WTC11 (cell line): ENCODE measurements at regions not wholly inside any gene's neighbourhood (a gene's known extent, or its start where the extent isn't known, plus 50 kb on each side); places are given as distances from the start of the nearest gene placed in this dataset.

Experiments
- ATAC-seq: fragments of 200-7000 bp; cut with Tn5 transposase; 2 replicates; pipeline ENCODE4 v1.10.0; 2021; ENCODE audit warnings: mild to moderate bottlenecking, moderate library complexity
- CTCF ChIA-PET: fragments of 300-600 bp; sonication (Branson Sonifier 250); formaldehyde crosslinking; loops from one replicate; lab custom pipeline; 2021; ENCODE audit warnings: antibody characterized with exemption; lab: Charles Lee
- POLR2A ChIA-PET: fragments of 350-600 bp; sonication (Branson Sonifier 250); formaldehyde crosslinking; loops from one replicate; lab custom pipeline; 2021; ENCODE audit warnings: antibody characterized with exemption; lab: Charles Lee
- DNase-seq: peaks from one replicate; pipeline ENCODE4 v3.0.0; 2021; ENCODE audit warnings: low spot score
- H3K27ac Mint-ChIP-seq: 2 replicates; pipeline ENCODE4 v1.8.0; 2021; ENCODE audit warnings: mixed read lengths
- H3K27me3 Mint-ChIP-seq: 2 replicates; pipeline ENCODE4 v1.8.0; 2021; ENCODE audit warnings: low read depth, mild to moderate bottlenecking, moderate library complexity, mixed read lengths
- H3K36me3 Mint-ChIP-seq: 2 replicates; pipeline ENCODE4 v1.8.0; 2021; ENCODE audit warnings: mixed read lengths
- H3K4me1 Mint-ChIP-seq: 2 replicates; pipeline ENCODE4 v1.8.0; 2022; ENCODE audit warnings: mixed read lengths
- H3K4me3 Mint-ChIP-seq: 2 replicates; pipeline ENCODE4 v1.8.0; 2021; ENCODE audit warnings: mild to moderate bottlenecking, moderate library complexity, mixed read lengths
- H3K9me3 Mint-ChIP-seq: 2 replicates; pipeline ENCODE4 v1.8.0; 2021; ENCODE audit warnings: mixed read lengths
- CDX4 ChIP-seq: fragments of 250-450 bp; sonication (Bioruptor Pico); IDR thresholded peaks from 2 replicates; pipeline ENCODE4 v1.9.0; 2021; ENCODE audit warnings: moderate library complexity, mild to moderate bottlenecking, inconsistent platforms, borderline replicate concordance
- ELF4 ChIP-seq: sonication (generic); formaldehyde crosslinking; IDR thresholded peaks from 2 replicates; pipeline ENCODE4 v1.8.1; 2022; ENCODE audit warnings: low read depth, mild to moderate bottlenecking, moderate library complexity, missing genetic modification reagents
- GRHL2 ChIP-seq: fragments of 250-450 bp; sonication (Bioruptor Pico); IDR thresholded peaks from 2 replicates; pipeline ENCODE4 v1.8.0; 2022; ENCODE audit warnings: mild to moderate bottlenecking, moderate library complexity; ENCODE audit not compliant: insufficient replicate concordance, severe bottlenecking
- MLX ChIP-seq: sonication (generic); formaldehyde crosslinking; IDR thresholded peaks from 2 replicates; pipeline ENCODE4 v1.8.1; 2023; ENCODE audit warnings: mild to moderate bottlenecking, missing genetic modification reagents, moderate library complexity
- MXD4 ChIP-seq: fragments of 250-450 bp; sonication (Bioruptor Pico); IDR thresholded peaks from 2 replicates; pipeline ENCODE4 v1.8.0; 2021; ENCODE audit warnings: mild to moderate bottlenecking, moderate library complexity, borderline replicate concordance
- NR3C1 ChIP-seq: sonication (generic); formaldehyde crosslinking; conservative IDR thresholded peaks from 2 replicates; pipeline ENCODE4 v1.8.1; 2023; ENCODE audit warnings: low read depth, mild to moderate bottlenecking, missing genetic modification reagents
- SMAD3 ChIP-seq: sonication (generic); formaldehyde crosslinking; IDR thresholded peaks from 2 replicates; pipeline ENCODE4 v1.8.0; 2022; ENCODE audit warnings: missing genetic modification reagents, mild to moderate bottlenecking, borderline replicate concordance
- SMAD4 ChIP-seq: sonication (generic); formaldehyde crosslinking; IDR thresholded peaks from 2 replicates; pipeline ENCODE4 v1.8.0; 2022; ENCODE audit warnings: mild to moderate bottlenecking, missing genetic modification reagents
- TCF7 ChIP-seq: sonication (generic); formaldehyde crosslinking; IDR thresholded peaks from 2 replicates; pipeline ENCODE4 v1.8.0; 2022; ENCODE audit warnings: mild to moderate bottlenecking, low read depth, missing genetic modification reagents, moderate library complexity
- ZNF232 ChIP-seq: sonication (generic); formaldehyde crosslinking; IDR thresholded peaks from 2 replicates; pipeline ENCODE4 v1.8.0; 2022; ENCODE audit warnings: mild to moderate bottlenecking, missing genetic modification reagents
- TF ChIP-seq, protein P1 (sequence below): sonication (generic); formaldehyde crosslinking; IDR thresholded peaks from 2 replicates; pipeline ENCODE4 v1.8.1; 2022; ENCODE audit warnings: missing genetic modification reagents, borderline replicate concordance
- TF ChIP-seq, protein P2 (sequence below): sonication (generic); formaldehyde crosslinking; IDR thresholded peaks from 2 replicates; pipeline ENCODE4 v1.8.1; 2023; ENCODE audit warnings: mild to moderate bottlenecking, missing genetic modification reagents
- TF ChIP-seq, protein P3 (sequence below): fragments of 250-450 bp; sonication (Bioruptor Pico); IDR thresholded peaks from 2 replicates; pipeline ENCODE4 v2.1.2; 2022; ENCODE audit warnings: mild to moderate bottlenecking, moderate library complexity
- TF ChIP-seq, protein P4 (sequence below): sonication (generic); formaldehyde crosslinking; IDR thresholded peaks from 2 replicates; pipeline ENCODE4 v1.8.1; 2022; ENCODE audit warnings: low read depth, missing genetic modification reagents, borderline replicate concordance
- TF ChIP-seq, protein P5 (sequence below): fragments of 250-450 bp; sonication (Bioruptor Pico); IDR thresholded peaks from 2 replicates; pipeline ENCODE4 v1.9.0; 2021; ENCODE audit warnings: mild to moderate bottlenecking
- TF ChIP-seq, protein P6 (sequence below): fragments of 200-600 bp; IDR thresholded peaks from 2 replicates; pipeline ENCODE4 v1.8.0; 2022; ENCODE audit warnings: antibody characterized with exemption

DNA sequence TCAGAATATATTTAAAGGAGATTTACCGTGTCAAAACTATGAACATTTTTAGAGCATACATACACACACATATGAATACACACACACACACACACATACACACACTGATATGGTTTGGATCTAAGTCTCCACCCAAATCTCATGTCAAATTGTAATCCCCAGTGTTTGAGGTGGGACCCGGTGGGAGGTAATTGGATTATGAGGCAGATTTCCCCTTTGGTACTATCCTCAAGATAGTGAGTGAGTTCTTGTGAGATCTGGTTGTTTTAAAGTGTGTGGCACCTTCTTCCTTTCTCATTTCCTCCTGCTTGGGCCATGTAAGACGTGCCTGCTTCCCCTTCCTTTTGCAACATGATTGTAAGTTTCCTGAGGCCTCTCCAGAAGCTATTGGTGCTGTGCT is 515.0 kb upstream of the ZMIZ1 start:
- CTCF ChIA-PET: interaction anchor here (1.2 kb wide), 1 partner anchor 793 kb away, joined by 3 read pairs; the partner anchor contains the start of gene PPIF
- peaks cover 57% of the 10 kb centered on the region for H3K4me1 Mint-ChIP-seq

DNA sequence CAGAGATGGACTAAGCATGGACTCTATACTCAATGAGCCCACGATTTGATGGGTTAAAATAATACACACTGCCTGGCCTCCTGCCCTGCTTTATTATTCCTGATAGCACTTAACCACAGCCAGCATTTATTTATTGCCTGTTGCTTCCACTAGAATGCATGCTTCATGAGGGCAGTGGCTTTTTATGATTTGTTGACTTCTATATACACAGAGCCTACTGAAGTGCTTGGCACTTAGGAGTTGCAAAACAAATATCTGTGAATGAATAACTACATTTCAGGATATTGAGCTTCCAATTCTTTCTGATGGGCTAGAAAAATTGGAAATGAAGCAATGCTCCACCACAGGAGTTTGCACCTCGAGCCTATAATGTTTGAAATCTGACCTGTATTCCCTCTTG is 513.6 kb upstream of the ZMIZ1 start:
- DNase-seq: no peak
- Mint-ChIP-seq H3K9me3 (peaks cover 16% of the 10 kb centered on the region), H3K4me1 (peaks cover 65% of the 10 kb centered on the region), H3K4me3 (no peak overlapping the region), H3K36me3 (no peaks in the 10 kb centered on the region), H3K27me3 (peaks cover 12% of the 10 kb centered on the region), H3K27ac (no peak overlapping the region)
- POLR2A ChIA-PET: no interaction called here
- CTCF ChIA-PET: no interaction called here
- TF ChIP-seq, protein P1, sequence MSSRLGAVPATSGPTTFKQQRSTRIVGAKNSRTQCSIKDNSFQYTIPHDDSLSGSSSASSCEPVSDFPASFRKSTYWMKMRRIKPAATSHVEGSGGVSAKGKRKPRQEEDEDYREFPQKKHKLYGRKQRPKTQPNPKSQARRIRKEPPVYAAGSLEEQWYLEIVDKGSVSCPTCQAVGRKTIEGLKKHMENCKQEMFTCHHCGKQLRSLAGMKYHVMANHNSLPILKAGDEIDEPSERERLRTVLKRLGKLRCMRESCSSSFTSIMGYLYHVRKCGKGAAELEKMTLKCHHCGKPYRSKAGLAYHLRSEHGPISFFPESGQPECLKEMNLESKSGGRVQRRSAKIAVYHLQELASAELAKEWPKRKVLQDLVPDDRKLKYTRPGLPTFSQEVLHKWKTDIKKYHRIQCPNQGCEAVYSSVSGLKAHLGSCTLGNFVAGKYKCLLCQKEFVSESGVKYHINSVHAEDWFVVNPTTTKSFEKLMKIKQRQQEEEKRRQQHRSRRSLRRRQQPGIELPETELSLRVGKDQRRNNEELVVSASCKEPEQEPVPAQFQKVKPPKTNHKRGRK: no peak
- TF ChIP-seq, protein P2, sequence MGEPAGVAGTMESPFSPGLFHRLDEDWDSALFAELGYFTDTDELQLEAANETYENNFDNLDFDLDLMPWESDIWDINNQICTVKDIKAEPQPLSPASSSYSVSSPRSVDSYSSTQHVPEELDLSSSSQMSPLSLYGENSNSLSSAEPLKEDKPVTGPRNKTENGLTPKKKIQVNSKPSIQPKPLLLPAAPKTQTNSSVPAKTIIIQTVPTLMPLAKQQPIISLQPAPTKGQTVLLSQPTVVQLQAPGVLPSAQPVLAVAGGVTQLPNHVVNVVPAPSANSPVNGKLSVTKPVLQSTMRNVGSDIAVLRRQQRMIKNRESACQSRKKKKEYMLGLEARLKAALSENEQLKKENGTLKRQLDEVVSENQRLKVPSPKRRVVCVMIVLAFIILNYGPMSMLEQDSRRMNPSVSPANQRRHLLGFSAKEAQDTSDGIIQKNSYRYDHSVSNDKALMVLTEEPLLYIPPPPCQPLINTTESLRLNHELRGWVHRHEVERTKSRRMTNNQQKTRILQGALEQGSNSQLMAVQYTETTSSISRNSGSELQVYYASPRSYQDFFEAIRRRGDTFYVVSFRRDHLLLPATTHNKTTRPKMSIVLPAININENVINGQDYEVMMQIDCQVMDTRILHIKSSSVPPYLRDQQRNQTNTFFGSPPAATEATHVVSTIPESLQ (CRISPR knock-in tag): no peak
- TF ChIP-seq, protein P3, sequence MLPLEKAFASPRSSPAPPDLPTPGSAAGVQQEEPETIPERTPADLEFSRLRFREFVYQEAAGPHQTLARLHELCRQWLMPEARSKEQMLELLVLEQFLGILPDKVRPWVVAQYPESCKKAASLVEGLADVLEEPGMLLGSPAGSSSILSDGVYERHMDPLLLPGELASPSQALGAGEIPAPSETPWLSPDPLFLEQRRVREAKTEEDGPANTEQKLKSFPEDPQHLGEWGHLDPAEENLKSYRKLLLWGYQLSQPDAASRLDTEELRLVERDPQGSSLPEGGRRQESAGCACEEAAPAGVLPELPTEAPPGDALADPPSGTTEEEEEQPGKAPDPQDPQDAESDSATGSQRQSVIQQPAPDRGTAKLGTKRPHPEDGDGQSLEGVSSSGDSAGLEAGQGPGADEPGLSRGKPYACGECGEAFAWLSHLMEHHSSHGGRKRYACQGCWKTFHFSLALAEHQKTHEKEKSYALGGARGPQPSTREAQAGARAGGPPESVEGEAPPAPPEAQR (CRISPR knock-in tag): no peak
- TF ChIP-seq GRHL2 (CRISPR knock-in tag) (no peak), TCF7 (no peak)
- ATAC-seq: no peak

More for the DNA sequence above, 515.0 kb upstream of the ZMIZ1 start:
- Mint-ChIP-seq H3K9me3 (peaks cover 16% of the 10 kb centered on the region), H3K27ac (no peak overlapping the region), H3K27me3 (peaks cover 21% of the 10 kb centered on the region), H3K36me3 (no peaks in the 10 kb centered on the region), H3K4me3 (no peak overlapping the region)
- TF ChIP-seq, protein P4, sequence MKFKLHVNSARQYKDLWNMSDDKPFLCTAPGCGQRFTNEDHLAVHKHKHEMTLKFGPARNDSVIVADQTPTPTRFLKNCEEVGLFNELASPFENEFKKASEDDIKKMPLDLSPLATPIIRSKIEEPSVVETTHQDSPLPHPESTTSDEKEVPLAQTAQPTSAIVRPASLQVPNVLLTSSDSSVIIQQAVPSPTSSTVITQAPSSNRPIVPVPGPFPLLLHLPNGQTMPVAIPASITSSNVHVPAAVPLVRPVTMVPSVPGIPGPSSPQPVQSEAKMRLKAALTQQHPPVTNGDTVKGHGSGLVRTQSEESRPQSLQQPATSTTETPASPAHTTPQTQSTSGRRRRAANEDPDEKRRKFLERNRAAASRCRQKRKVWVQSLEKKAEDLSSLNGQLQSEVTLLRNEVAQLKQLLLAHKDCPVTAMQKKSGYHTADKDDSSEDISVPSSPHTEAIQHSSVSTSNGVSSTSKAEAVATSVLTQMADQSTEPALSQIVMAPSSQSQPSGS (CRISPR knock-in tag): no peak
- TF ChIP-seq, protein P5, sequence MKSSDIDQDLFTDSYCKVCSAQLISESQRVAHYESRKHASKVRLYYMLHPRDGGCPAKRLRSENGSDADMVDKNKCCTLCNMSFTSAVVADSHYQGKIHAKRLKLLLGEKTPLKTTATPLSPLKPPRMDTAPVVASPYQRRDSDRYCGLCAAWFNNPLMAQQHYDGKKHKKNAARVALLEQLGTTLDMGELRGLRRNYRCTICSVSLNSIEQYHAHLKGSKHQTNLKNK (CRISPR knock-in tag): no peak
- TF ChIP-seq, protein P6, sequence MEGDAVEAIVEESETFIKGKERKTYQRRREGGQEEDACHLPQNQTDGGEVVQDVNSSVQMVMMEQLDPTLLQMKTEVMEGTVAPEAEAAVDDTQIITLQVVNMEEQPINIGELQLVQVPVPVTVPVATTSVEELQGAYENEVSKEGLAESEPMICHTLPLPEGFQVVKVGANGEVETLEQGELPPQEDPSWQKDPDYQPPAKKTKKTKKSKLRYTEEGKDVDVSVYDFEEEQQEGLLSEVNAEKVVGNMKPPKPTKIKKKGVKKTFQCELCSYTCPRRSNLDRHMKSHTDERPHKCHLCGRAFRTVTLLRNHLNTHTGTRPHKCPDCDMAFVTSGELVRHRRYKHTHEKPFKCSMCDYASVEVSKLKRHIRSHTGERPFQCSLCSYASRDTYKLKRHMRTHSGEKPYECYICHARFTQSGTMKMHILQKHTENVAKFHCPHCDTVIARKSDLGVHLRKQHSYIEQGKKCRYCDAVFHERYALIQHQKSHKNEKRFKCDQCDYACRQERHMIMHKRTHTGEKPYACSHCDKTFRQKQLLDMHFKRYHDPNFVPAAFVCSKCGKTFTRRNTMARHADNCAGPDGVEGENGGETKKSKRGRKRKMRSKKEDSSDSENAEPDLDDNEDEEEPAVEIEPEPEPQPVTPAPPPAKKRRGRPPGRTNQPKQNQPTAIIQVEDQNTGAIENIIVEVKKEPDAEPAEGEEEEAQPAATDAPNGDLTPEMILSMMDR: no peak
- TF ChIP-seq ELF4: no peak
- TF ChIP-seq MXD4 (CRISPR knock-in tag): no peak
- TF ChIP-seq SMAD3 (CRISPR knock-in tag): no peak
- no peak for TF ChIP-seq ZNF232
- no peak for TF ChIP-seq SMAD4 (CRISPR knock-in tag)
- no peak for TF ChIP-seq NR3C1 (CRISPR knock-in tag)
- no peak for TF ChIP-seq MLX (CRISPR knock-in tag)
- no peak for TF ChIP-seq CDX4 (CRISPR knock-in tag)
- ATAC-seq (no peak), DNase-seq (no peak)
- POLR2A ChIA-PET: no interaction called here
